Karpas-422 (cell line): ENCODE measurements at regions not wholly inside any gene's neighbourhood (a gene's known extent, or its start where the extent isn't known, plus 50 kb on each side); places are given as distances from the start of the nearest gene placed in this dataset.

Experiments used
- DNase-seq: peaks from one replicate; pipeline ENCODE4 v3.0.0-alpha.2; 2015
- H2AFZ ChIP-seq: fragments of 200-600 bp; sonication (generic); 2 replicates; pipeline ENCODE4 v1.6.1; 2014; ENCODE audit warnings: antibody characterized with exemption, low read length, mixed read lengths
- H3K27ac ChIP-seq: fragments of 200-600 bp; sonication (generic); 2 replicates; pipeline ENCODE4 v1.5.1; 2014; ENCODE audit warnings: mild to moderate bottlenecking, low read length, moderate library complexity
- H3K27me3 ChIP-seq: fragments of 200-600 bp; sonication (generic); 2 replicates; pipeline ENCODE4 v1.6.1; 2014; ENCODE audit warnings: low read length, mixed read lengths
- H3K36me3 ChIP-seq: fragments of 200-600 bp; sonication (generic); 2 replicates; pipeline ENCODE4 v1.6.1; 2014; ENCODE audit warnings: low read length, mixed read lengths; ENCODE audit not compliant: insufficient read depth
- H3K4me1 ChIP-seq: fragments of 200-600 bp; sonication (generic); 2 replicates; pipeline ENCODE4 v1.6.1; 2014; ENCODE audit warnings: mild to moderate bottlenecking, low read length, mixed read lengths
- H3K4me2 ChIP-seq: fragments of 200-600 bp; sonication (generic); 2 replicates; pipeline ENCODE4 v1.6.1; 2014; ENCODE audit warnings: low read length, low read depth, mild to moderate bottlenecking; ENCODE audit not compliant: poor library complexity, severe bottlenecking
- H3K4me3 ChIP-seq: fragments of 200-600 bp; sonication (generic); 2 replicates; pipeline ENCODE4 v1.5.1; 2014; ENCODE audit warnings: mild to moderate bottlenecking, antibody characterized with exemption, low read length, mixed read lengths
- H3K79me2 ChIP-seq: fragments of 200-600 bp; sonication (generic); 2 replicates; pipeline ENCODE4 v1.6.1; 2014; ENCODE audit warnings: mild to moderate bottlenecking, low read length, mixed read lengths
- H3K9ac ChIP-seq: fragments of 200-600 bp; sonication (generic); 2 replicates; pipeline ENCODE4 v1.6.0; 2014; ENCODE audit warnings: low read length
- H3K9me2 ChIP-seq: fragments of 200-600 bp; sonication (generic), shearing (Covaris generic); replicated peaks from 2 replicates; pipeline ENCODE4 v1.6.0; 2014; ENCODE audit warnings: mild to moderate bottlenecking, low read length, moderate library complexity; ENCODE audit not compliant: insufficient read depth
- H3K9me3 ChIP-seq: fragments of 300-700, 200-600 bp; sonication (generic); 2 replicates; pipeline ENCODE4 v1.6.1; 2014; ENCODE audit warnings: low read length, mixed read lengths
- H4K20me1 ChIP-seq: fragments of 200-600 bp; sonication (generic); 2 replicates; pipeline ENCODE4 v1.6.1; 2014; ENCODE audit warnings: mild to moderate bottlenecking, antibody characterized with exemption, low read length, low read depth; ENCODE audit not compliant: insufficient read depth

DNA sequence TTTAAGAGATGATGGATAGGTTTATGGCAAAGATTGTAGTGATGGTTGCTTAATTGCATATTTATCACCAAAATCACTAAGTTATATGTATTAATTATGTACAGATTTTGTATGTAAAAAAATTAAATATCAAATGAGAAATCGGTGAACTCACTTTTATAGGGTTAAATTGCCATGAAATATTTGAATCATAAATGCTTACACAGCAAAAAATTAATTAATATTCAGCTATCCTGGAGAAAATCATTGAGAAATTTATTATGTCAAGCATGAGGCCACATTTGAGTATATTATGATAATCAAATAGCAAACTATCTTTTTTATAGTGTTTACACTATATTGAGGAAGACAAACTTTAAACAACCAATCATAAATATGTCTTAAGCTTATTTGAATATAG is 239.4 kb upstream of the BRINP3 start:
- Histone ChIP-seq H2AFZ (no peak overlapping the region), H3K9me2 (no peaks in the 10 kb centered on the region), H3K27me3 (no peaks in the 10 kb centered on the region), H3K9ac (no peak overlapping the region), H3K9me3 (peaks cover 26% of the 10 kb centered on the region), H4K20me1 (no peaks in the 10 kb centered on the region), H3K27ac (no peak overlapping the region), H3K4me3 (no peak overlapping the region), H3K79me2 (no peaks in the 10 kb centered on the region), H3K36me3 (no peaks in the 10 kb centered on the region), H3K4me2 (no peak overlapping the region), H3K4me1 (no peaks in the 10 kb centered on the region)
- no peak for DNase-seq

DNA sequence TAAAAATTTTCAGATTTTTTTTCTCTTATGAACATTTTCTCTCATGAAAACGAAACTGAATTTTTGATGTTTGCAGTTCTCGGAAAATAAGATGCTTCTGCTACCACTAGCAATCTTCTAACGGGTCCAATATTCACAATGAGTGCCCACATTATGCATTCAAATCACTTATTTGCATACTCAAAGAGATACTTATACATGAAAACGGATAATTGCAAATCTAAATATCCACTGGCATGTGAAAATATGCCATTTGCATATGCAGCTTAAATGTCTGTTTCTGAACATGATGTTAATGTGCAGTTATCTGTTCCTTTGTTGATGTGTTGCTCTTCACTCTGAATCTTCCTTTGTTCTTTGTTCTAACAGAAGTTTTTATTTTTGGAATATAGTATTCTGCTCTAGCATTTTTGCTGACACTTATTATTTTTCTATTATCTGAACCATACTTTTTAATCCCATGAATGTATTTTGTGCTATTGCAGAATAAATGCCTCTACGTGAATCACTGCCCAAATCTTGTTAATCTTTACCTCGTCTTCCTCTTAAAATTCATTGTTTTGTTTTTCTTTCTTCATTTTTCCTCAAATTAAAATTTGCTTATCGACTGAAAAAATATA is 259.4 kb upstream of the BRINP3 start:
- no peaks in the 10 kb centered on the region for H3K79me2 ChIP-seq
- no peak overlapping the region for H3K4me3 ChIP-seq

DNA sequence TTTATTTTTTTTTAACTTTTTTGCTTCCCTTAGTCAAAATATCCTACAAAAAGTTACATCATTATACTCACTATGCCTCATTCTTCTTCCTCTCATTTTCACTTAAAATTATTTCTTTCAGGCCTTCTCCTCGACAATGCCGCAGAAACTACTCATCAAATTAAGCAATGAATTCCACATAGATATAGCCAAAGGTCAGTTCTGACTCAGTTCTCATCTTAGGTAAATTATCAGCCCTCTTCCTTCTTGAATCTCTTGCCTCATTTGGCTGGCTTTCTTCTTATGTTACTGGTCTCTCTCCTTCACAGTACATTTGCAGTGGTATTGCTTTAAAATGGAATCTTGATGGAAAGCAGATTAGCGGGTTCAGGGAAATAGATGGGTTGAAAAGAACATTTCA is 260.7 kb upstream of the BRINP3 start:
- Histone ChIP-seq H3K9ac (no peak overlapping the region), H3K4me3 (no peak overlapping the region), H3K27ac (no peak overlapping the region), H3K36me3 (no peaks in the 10 kb centered on the region), H2AFZ (no peak overlapping the region), H4K20me1 (no peaks in the 10 kb centered on the region), H3K79me2 (no peaks in the 10 kb centered on the region), H3K27me3 (no peaks in the 10 kb centered on the region), H3K9me2 (no peaks in the 10 kb centered on the region), H3K4me1 (no peaks in the 10 kb centered on the region), H3K9me3 (0 out of 2 replicates have a peak, but pooled peaks cover 3% of the 10 kb centered on the region), H3K4me2 (no peak overlapping the region)
- DNase-seq, result no peak

More for the DNA sequence above, 259.4 kb upstream of the BRINP3 start:
- H3K9ac ChIP-seq, result no peak overlapping the region
- H3K27me3 ChIP-seq, result no peaks in the 10 kb centered on the region
- no peaks in the 10 kb centered on the region for H3K4me1 ChIP-seq
- 0 out of 2 replicates have a peak, but pooled peaks cover 3% of the 10 kb centered on the region for H3K9me3 ChIP-seq
- no peaks in the 10 kb centered on the region for H3K9me2 ChIP-seq
- H3K27ac ChIP-seq, result no peak overlapping the region
- no peak overlapping the region for H3K4me2 ChIP-seq
- no peak for DNase-seq
- no peaks in the 10 kb centered on the region for H3K36me3 ChIP-seq
- no peaks in the 10 kb centered on the region for H4K20me1 ChIP-seq
- no peak overlapping the region for H2AFZ ChIP-seq

DNA sequence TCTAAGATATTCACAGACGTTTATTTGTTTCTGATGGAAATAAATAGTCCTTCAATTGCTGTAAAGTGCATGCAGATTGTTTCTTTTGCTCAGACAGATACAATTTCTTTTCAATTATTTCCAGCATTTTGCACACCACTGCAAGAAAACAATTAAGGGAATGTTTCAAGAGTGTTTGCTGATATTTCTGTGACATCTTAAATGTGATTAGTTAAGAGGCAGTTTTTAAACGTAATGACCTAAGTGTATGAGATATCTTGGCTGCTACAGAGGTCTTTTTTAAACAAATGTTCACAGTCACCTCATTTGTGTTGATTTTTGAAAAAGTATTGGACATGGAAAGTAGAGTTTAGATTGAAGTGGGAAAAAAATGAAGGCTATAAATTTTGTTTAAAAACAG is 262.3 kb upstream of the BRINP3 start:
- H3K36me3 ChIP-seq, result no peaks in the 10 kb centered on the region
- H3K4me3 ChIP-seq, result no peak overlapping the region
- peaks cover 3% of the 10 kb centered on the region; the same call in 1 of the 2 replicates for H3K9me3 ChIP-seq
- DNase-seq, result no peak
- H3K27ac ChIP-seq, result no peak overlapping the region
- H3K79me2 ChIP-seq, result no peaks in the 10 kb centered on the region
- H3K4me2 ChIP-seq, result no peak overlapping the region
- H4K20me1 ChIP-seq, result no peaks in the 10 kb centered on the region
- H2AFZ ChIP-seq, result no peak overlapping the region
- H3K4me1 ChIP-seq, result no peaks in the 10 kb centered on the region
- H3K27me3 ChIP-seq, result no peaks in the 10 kb centered on the region
- H3K9ac ChIP-seq, result no peak overlapping the region
- no peaks in the 10 kb centered on the region for H3K9me2 ChIP-seq

DNA sequence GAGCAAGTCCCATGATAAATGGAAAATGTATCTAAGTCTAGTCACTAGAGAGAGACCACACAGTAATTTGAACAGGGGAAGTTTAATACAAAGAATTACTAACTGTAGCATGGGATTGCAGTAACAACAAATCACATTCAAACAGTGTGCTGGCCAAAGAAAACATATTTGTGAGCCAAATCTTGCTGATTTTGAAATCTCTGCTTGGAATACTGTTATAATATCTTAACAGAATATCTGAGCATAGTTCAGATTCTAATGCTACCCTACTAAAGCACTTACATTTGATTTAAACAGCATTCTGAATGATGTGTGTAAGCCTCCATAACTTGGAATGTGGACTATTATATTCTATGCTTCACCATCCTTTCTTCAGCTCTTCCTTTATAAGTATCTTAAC is 270.0 kb upstream of the BRINP3 start:
- DNase-seq, result no peak
- Histone ChIP-seq H3K27ac (no peak overlapping the region), H3K9ac (no peak overlapping the region), H3K4me3 (no peak overlapping the region), H3K79me2 (no peaks in the 10 kb centered on the region), H2AFZ (no peak overlapping the region), H3K9me2 (no peaks in the 10 kb centered on the region), H4K20me1 (no peaks in the 10 kb centered on the region), H3K4me1 (no peaks in the 10 kb centered on the region), H3K4me2 (no peak overlapping the region), H3K36me3 (no peaks in the 10 kb centered on the region), H3K9me3 (peaks cover 19% of the 10 kb centered on the region), H3K27me3 (no peaks in the 10 kb centered on the region)

DNA sequence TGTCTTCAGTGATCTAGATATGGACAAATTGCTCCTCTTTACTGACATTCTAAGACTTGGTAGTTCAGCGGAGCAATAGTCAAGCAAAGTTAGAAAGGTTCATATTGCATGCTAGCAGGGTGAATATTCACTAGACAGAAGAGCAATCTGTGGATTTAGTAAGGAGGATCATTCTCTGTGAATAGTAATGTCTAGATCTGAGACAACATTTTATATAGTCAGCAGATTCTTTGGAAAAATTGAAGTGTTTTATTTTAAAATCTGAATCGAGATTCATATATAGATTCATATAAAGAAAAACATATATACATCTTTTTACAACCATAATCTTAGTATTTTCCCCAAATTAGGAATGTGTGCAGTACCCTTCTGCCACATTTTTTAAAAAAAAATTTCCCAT is 274.5 kb upstream of the BRINP3 start:
- H3K27me3 ChIP-seq, result no peaks in the 10 kb centered on the region
- no peaks in the 10 kb centered on the region for H3K36me3 ChIP-seq
- DNase-seq, result no peak
- peaks cover 24% of the 10 kb centered on the region for H3K9me3 ChIP-seq
- H3K4me3 ChIP-seq, result no peak overlapping the region
- no peak overlapping the region for H3K9ac ChIP-seq
- H2AFZ ChIP-seq, result no peak overlapping the region
- no peaks in the 10 kb centered on the region for H3K79me2 ChIP-seq
- no peak overlapping the region for H3K27ac ChIP-seq
- H3K4me1 ChIP-seq, result no peaks in the 10 kb centered on the region
- no peaks in the 10 kb centered on the region for H4K20me1 ChIP-seq
- H3K9me2 ChIP-seq, result no peaks in the 10 kb centered on the region
- H3K4me2 ChIP-seq, result no peak overlapping the region

DNA sequence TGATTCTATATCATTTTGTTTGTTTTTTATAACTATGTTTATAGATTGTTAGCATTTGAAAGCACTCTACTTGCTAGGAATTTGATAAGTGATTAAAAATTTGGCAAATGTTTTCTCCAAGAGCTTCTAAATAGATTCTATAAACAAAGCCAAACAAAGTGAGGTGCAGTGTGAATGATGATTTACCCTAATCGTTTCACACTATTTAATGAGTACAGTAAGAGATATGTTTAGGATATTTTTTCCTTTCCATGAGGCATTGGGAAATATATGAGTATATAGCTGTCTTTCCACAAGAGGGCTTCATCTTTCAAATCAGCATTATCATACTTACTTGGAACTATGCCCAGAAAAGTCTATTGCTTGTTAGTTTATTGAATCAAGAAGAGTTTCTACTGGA is 277.0 kb upstream of the BRINP3 start:
- Histone ChIP-seq H3K4me1 (no peaks in the 10 kb centered on the region), H3K4me3 (no peak overlapping the region), H3K36me3 (no peaks in the 10 kb centered on the region), H3K79me2 (no peaks in the 10 kb centered on the region), H3K4me2 (no peak overlapping the region), H3K9me3 (peaks cover 33% of the 10 kb centered on the region), H3K27me3 (no peaks in the 10 kb centered on the region), H2AFZ (no peak overlapping the region), H3K27ac (no peak overlapping the region), H3K9me2 (no peaks in the 10 kb centered on the region), H3K9ac (no peak overlapping the region), H4K20me1 (no peaks in the 10 kb centered on the region)
- DNase-seq, result no peak

DNA sequence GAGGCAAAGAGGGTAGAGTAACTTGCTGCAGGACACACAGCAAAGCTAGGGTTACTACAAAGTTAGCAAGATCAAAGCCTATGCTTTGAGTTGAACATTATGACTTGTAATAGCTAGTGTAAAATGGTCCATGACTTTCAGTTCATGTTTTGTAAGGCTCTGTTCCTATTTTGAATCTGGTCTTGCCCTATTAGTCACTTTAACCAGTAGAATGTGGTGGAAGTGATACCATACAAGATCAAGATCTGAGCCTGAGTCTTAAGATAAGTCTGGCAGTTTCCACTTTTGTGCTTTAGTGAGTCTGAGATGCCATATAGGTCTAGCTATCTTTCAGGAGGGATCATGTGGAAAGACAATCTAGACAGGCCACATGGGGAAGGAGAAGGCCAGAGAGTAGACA is 282.1 kb upstream of the BRINP3 start:
- Histone ChIP-seq H3K79me2 (no peaks in the 10 kb centered on the region), H3K27ac (no peak overlapping the region), H3K4me3 (no peak overlapping the region), H3K4me2 (no peak overlapping the region), H3K9ac (no peak overlapping the region), H3K36me3 (no peaks in the 10 kb centered on the region), H3K27me3 (no peaks in the 10 kb centered on the region), H3K9me3 (peaks cover 16% of the 10 kb centered on the region), H3K4me1 (no peaks in the 10 kb centered on the region), H2AFZ (no peak overlapping the region), H3K9me2 (no peaks in the 10 kb centered on the region), H4K20me1 (no peaks in the 10 kb centered on the region)
- no peak for DNase-seq

DNA sequence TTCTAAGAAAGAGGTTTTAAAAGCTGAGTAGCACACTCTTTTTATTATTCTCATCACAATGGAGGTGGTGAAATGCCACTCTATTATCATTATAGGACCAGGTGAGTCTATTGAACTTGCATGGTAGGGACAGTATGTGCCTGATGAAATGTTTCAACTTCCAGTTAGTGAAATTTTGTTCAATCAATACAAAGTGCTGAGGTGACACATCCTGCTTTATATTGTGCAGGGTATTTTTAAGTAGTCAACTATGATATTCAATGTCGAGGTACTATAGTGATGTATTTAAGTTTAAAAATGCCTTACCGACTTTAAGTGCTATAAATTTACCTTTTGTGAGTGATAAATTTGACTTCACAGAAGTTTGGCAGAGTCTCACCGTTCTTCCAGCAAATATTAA is 284.7 kb upstream of the BRINP3 start:
- Histone ChIP-seq H3K36me3 (no peaks in the 10 kb centered on the region), H3K9ac (no peak overlapping the region), H4K20me1 (no peaks in the 10 kb centered on the region), H3K4me2 (no peak overlapping the region), H3K79me2 (no peaks in the 10 kb centered on the region), H3K27me3 (no peaks in the 10 kb centered on the region), H3K9me3 (peaks cover 18% of the 10 kb centered on the region), H3K9me2 (no peaks in the 10 kb centered on the region), H2AFZ (no peak overlapping the region), H3K27ac (no peak overlapping the region), H3K4me1 (no peaks in the 10 kb centered on the region), H3K4me3 (no peak overlapping the region)
- DNase-seq, result no peak
